SJSA1 (cell line): ENCODE measurements at regions not wholly inside any gene's neighbourhood (a gene's known extent, or its start where the extent isn't known, plus 50 kb on each side); places are given as distances from the start of the nearest gene placed in this dataset.
"Not testable (repeated sequence)": the region's sequence is repeated elsewhere in the genome, so short reads cannot be mapped to it uniquely, and the experiment has no call there.

ENCODE experiments used
- DNase-seq, 2 experiments: peaks; one replicate each; pipeline ENCODE4 v3.0.0-alpha.2; 2015 to 2020; ENCODE audit warnings: low spot score in 2 of 2, low read depth in 1 of 2
- H3K27ac ChIP-seq: fragments of 250-450 bp; sonication (Bioruptor Pico); 2 replicates; pipeline ENCODE4 v1.5.1; 2020; ENCODE audit warnings: mild to moderate bottlenecking, moderate library complexity
- H3K27me3 ChIP-seq: fragments of 250-450 bp; sonication (Bioruptor Pico); replicated peaks from 2 replicates; pipeline ENCODE4 v1.5.1; 2020; ENCODE audit warnings: mild to moderate bottlenecking, moderate library complexity
- H3K36me3 ChIP-seq: fragments of 250-450 bp; sonication (Bioruptor Pico); 2 replicates; pipeline ENCODE4 v1.5.1; 2020; ENCODE audit warnings: mild to moderate bottlenecking
- H3K4me1 ChIP-seq: fragments of 250-450 bp; sonication (Bioruptor Pico); replicated peaks from 2 replicates; pipeline ENCODE4 v1.6.1; 2021; ENCODE audit warnings: mild to moderate bottlenecking
- H3K4me3 ChIP-seq: fragments of 250-450 bp; sonication (Bioruptor Pico); 2 replicates; pipeline ENCODE4 v1.5.1; 2020; ENCODE audit warnings: mild to moderate bottlenecking
- H3K9me3 ChIP-seq: fragments of 250-450 bp; sonication (Bioruptor Pico); replicated peaks from 2 replicates; pipeline ENCODE4 v1.5.1; 2020; ENCODE audit warnings: mild to moderate bottlenecking

DNA sequence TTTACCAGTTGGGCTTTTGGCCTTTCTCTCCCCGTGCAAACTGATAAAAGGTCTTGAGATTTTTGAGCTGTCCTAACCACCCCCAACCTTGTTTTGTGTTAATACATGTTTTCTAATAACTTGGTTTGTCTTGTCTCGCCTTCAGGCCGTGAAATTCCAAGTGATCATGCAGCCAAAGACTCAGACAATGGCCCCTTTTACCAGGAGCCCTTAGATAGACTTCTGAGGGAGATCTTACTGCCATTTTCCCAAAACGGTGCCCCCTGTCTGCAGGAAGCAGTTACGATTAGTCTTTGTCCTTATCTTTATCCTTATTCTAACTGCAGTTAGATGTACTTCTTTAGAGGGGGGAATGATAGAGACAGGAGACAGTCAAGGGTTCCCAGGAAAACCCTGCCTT, 245.3 kb upstream of the HDX start:
- H3K27me3 ChIP-seq = no peaks in the 10 kb centered on the region
- no peaks in the 10 kb centered on the region for H3K4me1 ChIP-seq
- H3K36me3 ChIP-seq = no peaks in the 10 kb centered on the region
- no peaks in the 10 kb centered on the region for H3K9me3 ChIP-seq
- H3K4me3 ChIP-seq = no peak overlapping the region
- DNase-seq = no peak
- H3K27ac ChIP-seq = no peak overlapping the region

DNA sequence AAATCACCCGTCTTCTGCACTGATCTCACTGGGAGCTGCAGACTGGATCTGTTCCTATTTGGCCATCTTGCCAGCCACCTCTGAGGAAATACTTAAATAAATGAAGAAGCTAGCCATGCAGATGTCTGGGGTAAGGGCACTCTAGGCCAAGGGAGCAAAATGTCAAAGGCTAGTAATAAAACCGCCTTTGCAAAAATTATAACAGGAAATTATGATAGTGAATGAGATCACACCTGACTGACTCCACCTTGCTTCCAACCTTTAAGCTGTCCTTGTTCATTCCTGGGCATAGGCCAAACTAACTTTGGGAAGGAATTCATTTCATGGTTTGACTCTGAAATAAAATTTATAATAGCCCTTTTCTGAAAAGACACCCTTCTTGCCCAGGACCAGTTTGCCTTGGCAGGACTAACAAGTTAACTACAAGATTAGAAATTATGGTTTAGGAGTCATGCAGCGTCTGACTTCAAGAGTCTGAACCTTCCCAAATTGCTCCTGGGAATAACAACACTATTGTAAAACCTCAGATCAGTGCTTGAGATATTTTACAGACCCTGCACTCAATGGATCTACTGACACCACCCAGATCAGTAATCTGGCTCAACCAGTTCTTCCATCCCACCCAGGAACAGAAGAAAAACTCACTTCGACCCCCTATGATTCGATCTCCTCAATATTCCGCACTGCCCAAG, 246.9 kb upstream of the HDX start:
- H3K4me3 ChIP-seq = no peak overlapping the region
- no peaks in the 10 kb centered on the region for H3K36me3 ChIP-seq
- H3K27me3 ChIP-seq = no peaks in the 10 kb centered on the region
- no peaks in the 10 kb centered on the region for H3K4me1 ChIP-seq
- DNase-seq = no peak
- H3K27ac ChIP-seq = no peak overlapping the region
- no peaks in the 10 kb centered on the region for H3K9me3 ChIP-seq

DNA sequence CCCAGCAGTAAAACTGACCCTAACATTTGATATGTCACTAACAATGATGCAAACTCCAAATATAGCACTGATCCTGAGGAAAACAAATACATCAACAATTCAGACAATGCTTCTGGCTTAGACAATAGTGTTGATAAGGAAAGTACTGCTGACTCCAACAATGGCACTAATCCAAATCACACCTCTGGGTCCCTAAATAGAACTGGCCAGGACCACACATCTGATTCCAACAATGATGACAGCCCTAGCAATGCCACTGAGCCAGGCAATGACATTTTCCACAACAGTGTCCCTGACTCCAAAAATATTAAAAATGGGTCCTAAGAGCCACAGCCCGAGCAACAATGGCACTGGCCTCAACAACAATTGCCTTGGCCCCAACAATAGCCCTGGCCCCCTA, 243.1 kb upstream of the APOOL start:
- H3K4me3 ChIP-seq = no peak overlapping the region
- H3K9me3 ChIP-seq = no peaks in the 10 kb centered on the region
- no peaks in the 10 kb centered on the region for H3K27me3 ChIP-seq
- no peak overlapping the region for H3K27ac ChIP-seq
- no peaks in the 10 kb centered on the region for H3K36me3 ChIP-seq
- no peaks in the 10 kb centered on the region for H3K4me1 ChIP-seq
- no peak for DNase-seq

DNA sequence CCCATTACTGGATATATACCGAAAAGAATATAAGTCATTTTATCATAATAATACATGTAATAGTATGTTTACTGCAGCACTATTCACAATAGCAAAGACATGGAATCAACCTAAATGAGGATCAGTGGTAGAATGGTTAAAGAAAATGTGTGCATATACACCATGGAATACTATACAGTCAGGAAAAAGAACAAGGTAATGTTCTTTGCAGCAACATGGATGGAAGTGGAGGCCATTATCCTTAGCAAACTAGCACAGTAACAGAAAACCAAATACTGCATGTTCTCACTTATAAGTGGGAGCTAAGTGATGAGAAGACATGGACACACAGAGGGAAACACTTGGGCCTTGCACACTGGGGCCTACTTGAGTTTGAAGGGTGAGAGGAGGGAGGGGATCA, 207.4 kb upstream of the APOOL start:
- no peaks in the 10 kb centered on the region for H3K27me3 ChIP-seq
- no peaks in the 10 kb centered on the region for H3K9me3 ChIP-seq
- H3K4me1 ChIP-seq = no peaks in the 10 kb centered on the region
- no peak overlapping the region for H3K27ac ChIP-seq
- DNase-seq = no peak
- no peak overlapping the region for H3K4me3 ChIP-seq
- H3K36me3 ChIP-seq = no peaks in the 10 kb centered on the region

DNA sequence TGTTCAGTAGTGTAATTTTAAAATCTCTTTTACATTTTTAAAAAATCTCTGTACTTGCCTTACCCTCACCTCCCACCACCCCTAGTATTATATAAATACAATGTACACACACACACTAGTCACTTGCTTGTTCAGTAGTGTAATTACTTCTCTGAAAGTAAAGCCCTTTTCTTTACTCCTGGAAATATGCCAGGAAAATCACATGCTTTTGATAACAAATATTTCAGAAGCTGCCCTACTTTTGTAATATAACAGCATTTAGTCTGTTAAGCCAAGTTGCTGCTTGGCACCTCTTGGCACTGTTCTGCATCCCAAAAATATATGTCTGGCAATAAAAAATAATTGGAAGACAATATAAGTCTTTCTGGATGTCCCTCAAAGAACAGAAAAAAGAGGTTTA, 172.8 kb upstream of the APOOL start:
- Histone ChIP-seq H3K4me1 (no peaks in the 10 kb centered on the region), H3K27me3 (no peaks in the 10 kb centered on the region), H3K36me3 (no peaks in the 10 kb centered on the region), H3K27ac (no peak overlapping the region), H3K9me3 (no peaks in the 10 kb centered on the region), H3K4me3 (no peak overlapping the region)
- DNase-seq = no peak

DNA sequence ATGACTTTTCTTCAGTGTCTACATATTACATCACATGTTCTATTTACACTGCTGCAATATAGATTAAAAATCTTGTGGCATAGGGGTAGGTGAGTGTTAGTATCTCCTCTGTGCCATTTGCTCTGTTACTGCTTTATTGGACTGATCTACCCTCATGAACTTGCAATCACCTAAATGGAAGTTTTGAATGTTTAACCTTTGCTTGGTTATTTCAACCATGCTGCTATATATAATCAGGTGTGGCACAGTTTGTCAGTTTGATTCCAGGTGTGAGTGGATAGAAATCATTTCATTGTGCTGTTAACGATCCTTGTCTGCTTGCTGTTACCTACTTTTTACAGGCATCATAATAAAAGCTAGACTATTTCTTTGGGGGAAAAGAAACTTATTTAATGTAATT, 157.1 kb upstream of the APOOL start:
- H3K4me1 ChIP-seq, H3K9me3 ChIP-seq, H3K36me3 ChIP-seq, H3K27ac ChIP-seq, H3K4me3 ChIP-seq, H3K27me3 ChIP-seq, DNase-seq: not testable (repeated sequence)

DNA sequence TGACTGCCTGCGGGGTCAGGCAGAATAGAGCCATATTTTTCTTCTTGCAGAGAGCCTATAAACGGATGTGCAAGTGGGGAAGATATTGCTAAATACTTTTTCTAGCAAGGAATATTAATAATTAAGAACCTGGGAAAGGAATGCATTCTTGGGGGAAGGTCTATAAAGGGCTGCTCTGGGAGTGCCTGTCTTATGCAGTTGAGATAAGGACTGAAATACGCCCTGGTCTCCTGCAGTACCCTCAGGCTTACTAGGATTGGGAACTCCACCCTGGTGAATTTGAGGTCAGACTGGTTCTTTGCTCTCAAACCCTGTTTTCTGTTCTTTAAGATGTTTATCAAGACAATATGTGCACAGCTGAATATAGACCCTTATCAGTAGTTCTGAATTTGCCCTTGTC, 152.5 kb upstream of the APOOL start:
- not testable (repeated sequence) for H3K9me3 ChIP-seq, H3K36me3 ChIP-seq, H3K4me3 ChIP-seq, H3K27ac ChIP-seq, H3K27me3 ChIP-seq, DNase-seq, H3K4me1 ChIP-seq

DNA sequence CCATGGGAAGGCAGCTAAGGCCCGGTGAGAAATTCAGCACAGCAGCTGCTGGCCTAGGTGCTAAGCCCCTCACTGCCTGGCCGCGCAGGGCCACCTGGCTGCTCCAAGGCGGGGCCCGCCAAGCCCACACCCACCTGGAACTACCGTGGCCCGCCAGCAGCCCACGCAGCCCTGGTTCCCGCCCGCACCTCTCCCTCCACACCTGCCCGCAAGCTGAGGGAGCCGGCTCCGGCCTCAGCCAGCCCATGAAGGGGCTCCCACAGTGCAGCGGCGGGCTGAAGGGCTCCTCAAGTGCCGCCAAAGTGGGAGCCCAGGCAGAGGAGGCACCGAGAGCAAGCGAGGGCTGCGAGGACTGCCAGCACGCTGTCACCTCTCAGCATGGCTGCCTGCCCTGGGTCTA, 146.9 kb upstream of the APOOL start:
- not testable (repeated sequence) for H3K9me3 ChIP-seq, H3K36me3 ChIP-seq, H3K27me3 ChIP-seq, H3K27ac ChIP-seq, H3K4me3 ChIP-seq, H3K4me1 ChIP-seq, DNase-seq

DNA sequence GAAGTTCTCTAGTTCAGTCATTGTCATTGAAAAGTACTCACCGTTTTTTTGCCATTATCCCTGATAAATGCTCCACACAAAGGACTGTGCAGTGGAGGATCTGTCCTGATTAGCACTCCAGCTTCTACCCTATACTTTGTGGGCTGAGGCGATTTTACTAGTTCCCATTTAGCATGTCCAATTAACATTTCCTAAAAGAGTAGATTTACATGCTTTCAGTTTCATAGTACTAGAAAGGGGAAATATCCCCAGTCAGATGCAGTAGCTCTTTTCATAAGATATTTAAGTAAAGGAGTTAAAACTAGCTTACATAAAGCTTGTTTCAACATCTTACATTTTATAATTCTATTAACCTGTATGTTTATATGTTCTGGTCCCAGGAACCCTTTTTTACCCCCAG, 144.9 kb upstream of the APOOL start:
- not testable (repeated sequence) for H3K4me1 ChIP-seq, H3K27ac ChIP-seq, H3K36me3 ChIP-seq, DNase-seq, H3K4me3 ChIP-seq, H3K27me3 ChIP-seq, H3K9me3 ChIP-seq

DNA sequence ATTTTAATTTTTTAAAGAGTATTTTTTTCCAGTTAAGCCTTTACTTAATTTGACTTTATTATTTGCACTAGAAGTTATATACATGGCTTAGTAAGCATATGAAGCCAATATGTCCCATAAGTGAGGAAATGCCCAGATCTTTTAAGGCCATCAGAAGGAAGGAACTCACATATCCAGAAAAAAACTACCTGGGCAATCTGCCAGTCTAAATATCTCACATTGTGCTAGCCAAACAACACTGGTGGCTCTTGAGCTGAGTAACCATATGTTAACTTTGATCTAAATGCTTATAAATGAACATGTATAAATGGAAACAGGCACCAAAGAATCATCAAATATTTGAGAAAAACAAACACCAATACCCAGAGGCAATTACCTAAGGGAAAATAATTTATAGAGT, 138.6 kb upstream of the APOOL start:
- no peaks in the 10 kb centered on the region for H3K36me3 ChIP-seq
- H3K9me3 ChIP-seq = no peaks in the 10 kb centered on the region
- no peak for DNase-seq
- no peaks in the 10 kb centered on the region for H3K4me1 ChIP-seq
- no peak overlapping the region for H3K4me3 ChIP-seq
- H3K27me3 ChIP-seq = no peaks in the 10 kb centered on the region
- H3K27ac ChIP-seq = no peak overlapping the region

DNA sequence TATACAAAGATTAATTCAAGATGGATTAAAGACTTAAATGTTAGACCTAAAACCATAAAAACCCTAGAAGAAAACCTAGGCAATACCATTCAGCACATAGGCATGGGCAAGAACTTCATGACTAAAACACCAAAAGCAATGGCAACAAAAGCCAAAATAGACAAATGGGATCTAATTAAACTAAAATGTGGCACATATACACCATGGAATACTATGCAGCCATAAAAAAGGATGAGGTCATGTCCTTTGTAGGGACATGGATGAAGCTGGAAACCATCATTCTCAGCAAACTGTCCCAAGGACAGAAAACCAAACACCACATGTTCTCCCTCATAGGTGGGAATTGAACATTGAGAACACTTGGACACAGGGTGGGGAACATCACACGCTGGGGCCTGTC, 133.4 kb upstream of the APOOL start:
- H3K27ac ChIP-seq, H3K9me3 ChIP-seq, H3K4me3 ChIP-seq, H3K27me3 ChIP-seq, H3K36me3 ChIP-seq, DNase-seq, H3K4me1 ChIP-seq: not testable (repeated sequence)

DNA sequence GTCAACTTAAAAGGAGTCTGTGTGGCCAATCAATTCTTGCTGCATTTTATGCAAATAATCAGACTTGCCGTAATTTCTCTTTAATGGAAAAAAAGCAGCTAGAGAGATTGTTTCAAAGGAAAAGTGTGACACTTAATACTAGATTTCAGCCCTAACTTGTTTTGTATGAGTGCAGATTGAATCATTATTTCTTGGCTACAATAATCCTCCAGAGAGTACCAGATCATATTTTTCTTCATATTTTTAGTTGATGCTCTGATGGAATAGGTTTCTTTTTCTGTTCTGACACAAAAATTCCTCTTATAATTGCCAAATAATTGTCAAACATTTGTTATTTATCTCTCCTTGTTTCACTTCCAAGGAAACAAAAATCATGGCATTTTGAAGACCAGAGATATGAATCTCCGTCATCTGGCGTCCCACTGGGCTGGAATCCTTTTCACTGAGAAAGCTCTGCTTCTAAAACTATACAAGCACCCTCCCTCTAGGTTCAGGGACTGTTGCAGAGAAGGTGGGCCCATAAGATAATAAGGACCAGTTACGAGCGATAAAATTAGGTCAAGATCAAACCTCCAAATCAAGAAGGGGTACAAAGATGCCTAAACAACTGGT, 131.4 kb upstream of the APOOL start:
- H3K4me3 ChIP-seq, H3K27me3 ChIP-seq, H3K27ac ChIP-seq, DNase-seq, H3K36me3 ChIP-seq, H3K9me3 ChIP-seq, H3K4me1 ChIP-seq: not testable (repeated sequence)

DNA sequence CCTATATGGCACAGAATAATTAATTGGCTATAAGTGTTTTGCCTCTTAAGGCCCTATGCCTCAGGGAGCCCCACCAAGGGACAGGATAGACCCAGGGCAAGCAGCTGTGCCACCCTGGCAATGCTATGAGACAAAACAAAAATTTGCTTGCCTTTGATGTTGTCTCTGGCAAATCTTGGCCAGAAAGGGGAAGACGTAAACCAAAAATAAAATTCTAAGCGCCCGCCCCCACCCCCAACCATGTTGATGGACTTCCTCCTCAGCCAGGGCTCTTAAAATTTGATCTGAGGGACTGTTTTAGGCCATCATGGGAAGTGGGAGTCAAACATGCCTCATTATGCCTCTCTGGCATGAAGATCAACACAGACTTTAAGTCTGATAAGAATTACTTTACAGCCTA, 130.5 kb upstream of the APOOL start:
- Histone ChIP-seq H3K27me3 (no peaks in the 10 kb centered on the region), H3K4me3 (no peak overlapping the region), H3K9me3 (no peaks in the 10 kb centered on the region), H3K27ac (no peak overlapping the region), H3K4me1 (no peaks in the 10 kb centered on the region), H3K36me3 (no peaks in the 10 kb centered on the region)
- DNase-seq = no peak

DNA sequence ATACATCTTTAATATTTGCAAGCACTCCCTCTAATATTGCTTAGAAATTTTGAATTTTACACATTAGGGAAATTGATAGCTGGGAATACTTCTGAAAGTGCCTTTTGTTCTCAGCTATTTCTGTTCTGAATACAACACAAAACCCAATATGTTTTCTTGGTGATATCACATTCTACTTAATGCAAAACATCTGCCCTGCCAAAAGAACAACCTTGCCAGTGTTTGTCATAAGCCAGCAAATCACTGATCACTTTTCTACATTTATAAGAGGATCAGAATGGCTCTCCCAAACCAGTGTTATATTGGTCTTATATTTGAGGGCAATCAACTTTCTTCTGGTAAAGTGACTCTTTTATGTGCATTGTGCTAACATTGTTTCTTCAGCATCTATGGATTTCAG, 126.8 kb upstream of the APOOL start:
- DNase-seq = no peak
- H3K27me3 ChIP-seq = no peaks in the 10 kb centered on the region
- no peak overlapping the region for H3K27ac ChIP-seq
- H3K36me3 ChIP-seq = no peaks in the 10 kb centered on the region
- H3K4me3 ChIP-seq = no peak overlapping the region
- no peaks in the 10 kb centered on the region for H3K4me1 ChIP-seq
- H3K9me3 ChIP-seq = no peaks in the 10 kb centered on the region

DNA sequence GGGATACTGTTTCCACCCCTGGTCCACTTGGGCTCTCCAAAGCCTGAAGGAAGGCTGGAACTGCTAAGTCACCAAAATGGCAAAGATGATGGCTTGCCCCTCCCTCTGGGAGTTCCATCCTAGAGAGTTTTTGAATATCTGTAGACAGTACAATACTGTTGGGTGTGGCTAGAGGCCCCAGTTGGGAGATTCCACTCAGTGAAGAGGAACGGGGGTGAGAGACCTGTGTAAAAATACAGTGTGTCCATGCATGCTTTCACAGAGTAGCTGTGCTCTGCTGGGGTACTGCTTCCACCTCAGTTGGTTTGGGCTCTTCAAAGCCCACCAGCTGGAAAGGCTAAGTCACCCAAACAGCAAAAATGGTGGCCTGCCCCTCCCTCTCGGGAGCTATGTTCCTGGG, 109.8 kb upstream of the APOOL start:
- Histone ChIP-seq H3K9me3 (no peaks in the 10 kb centered on the region), H3K27me3 (no peaks in the 10 kb centered on the region), H3K4me1 (no peaks in the 10 kb centered on the region), H3K4me3 (no peak overlapping the region), H3K36me3 (no peaks in the 10 kb centered on the region), H3K27ac (no peak overlapping the region)
- no peak for DNase-seq
